GM18498 (cell line): ENCODE measurements at regions not wholly inside any gene's neighbourhood (a gene's known extent, or its start where the extent isn't known, plus 50 kb on each side); places are given as distances from the start of the nearest gene placed in this dataset.

Experiments
- ATAC-seq: cut with Tn5 transposase; IDR thresholded peaks from one replicate; pipeline ENCODE4 v1.9.1; 2021; ENCODE audit warnings: mild to moderate bottlenecking, moderate library complexity; ENCODE audit not compliant: unreplicated experiment

- no peak for ATAC-seq
These were observed 151.4 kb downstream of the OAT start for GRCh38 chr10:124267231-124267885.

GRCh38 chr10:124266468-124267230 is 152.1 kb downstream of the OAT start:
- no peak for ATAC-seq

GRCh38 chr10:124265776-124266467 is 152.8 kb downstream of the OAT start:
- ATAC-seq = no peak

- no peak for ATAC-seq
These were observed 153.4 kb downstream of the OAT start for GRCh38 chr10:124265391-124265745.

GRCh38 chr10:124264711-124265390 is 153.9 kb downstream of the OAT start:
- ATAC-seq = no peak

- no peak for ATAC-seq
These were observed 154.5 kb downstream of the OAT start for GRCh38 chr10:124264271-124264670.

- no peak for ATAC-seq
These were observed 155.0 kb downstream of the OAT start for GRCh38 chr10:124263726-124264125.

GRCh38 chr10:124262971-124263370 is 155.8 kb downstream of the OAT start:
- ATAC-seq = no peak

- no peak for ATAC-seq
These were observed 156.4 kb downstream of the OAT start for GRCh38 chr10:124262234-124262865.

- no peak for ATAC-seq
These were observed 159.4 kb downstream of the OAT start for GRCh38 chr10:124259139-124259825.

GRCh38 chr10:124257781-124258180 is 160.9 kb downstream of the OAT start:
- no peak for ATAC-seq

- ATAC-seq = no peak
These were observed 162.6 kb downstream of the OAT start for GRCh38 chr10:124256151-124256550.

- no peak for ATAC-seq
These were observed 162.2 kb upstream of the CHST15 start for GRCh38 chr10:124255556-124255955.

- ATAC-seq = no peak
These were observed 161.1 kb upstream of the CHST15 start for GRCh38 chr10:124254490-124254889.

GRCh38 chr10:124253006-124253405 is 159.6 kb upstream of the CHST15 start:
- no peak for ATAC-seq

GRCh38 chr10:124252097-124252715 is 158.8 kb upstream of the CHST15 start:
- ATAC-seq = no peak

- no peak for ATAC-seq
These were observed 158.1 kb upstream of the CHST15 start for GRCh38 chr10:124251317-124252065.

- ATAC-seq = no peak
These were observed 157.1 kb upstream of the CHST15 start for GRCh38 chr10:124250506-124250905.

- no peak for ATAC-seq
These were observed 156.5 kb upstream of the CHST15 start for GRCh38 chr10:124249812-124250432.
